ENCODE measurements at regions not wholly inside any gene's neighbourhood (a gene's known extent, or its start where the extent isn't known, plus 50 kb on each side); places are given as distances from the start of the nearest gene placed in this dataset.

DNA sequence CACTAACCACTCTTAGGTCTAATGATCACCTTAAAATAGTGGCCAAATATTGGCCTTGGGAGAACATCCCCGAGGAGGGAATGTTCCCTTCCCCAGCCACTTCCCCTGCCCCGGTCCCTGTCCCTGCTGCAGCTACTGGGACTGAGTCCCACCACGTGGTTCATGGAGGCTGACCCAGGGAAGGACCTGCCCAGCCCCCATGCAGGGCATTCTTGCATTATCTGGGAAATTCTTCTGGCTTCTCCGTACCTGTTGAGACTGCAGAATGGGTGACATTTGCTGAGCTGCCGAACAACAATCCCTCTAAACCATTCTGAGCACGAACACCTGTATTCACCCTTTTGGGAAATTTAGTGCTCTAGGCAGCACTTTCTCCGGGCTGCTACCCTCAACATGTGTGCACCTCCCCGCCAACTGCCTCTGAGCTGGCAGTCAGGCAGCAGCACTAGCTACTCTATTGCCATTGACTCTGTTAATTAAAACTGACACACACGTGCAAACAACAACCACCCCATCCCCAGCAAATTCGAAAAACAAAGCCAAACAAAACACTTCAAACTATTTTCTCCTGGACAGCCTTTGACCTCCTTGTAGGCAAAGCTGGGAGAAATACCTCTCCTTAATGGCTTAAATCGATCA lies 567.4 kb upstream of the MKI67 start:
- no peak for DNase-seq

- no peak for DNase-seq
These were observed 568.1 kb upstream of the MKI67 start for GRCh38 chr10:128694168-128694850.

DNA sequence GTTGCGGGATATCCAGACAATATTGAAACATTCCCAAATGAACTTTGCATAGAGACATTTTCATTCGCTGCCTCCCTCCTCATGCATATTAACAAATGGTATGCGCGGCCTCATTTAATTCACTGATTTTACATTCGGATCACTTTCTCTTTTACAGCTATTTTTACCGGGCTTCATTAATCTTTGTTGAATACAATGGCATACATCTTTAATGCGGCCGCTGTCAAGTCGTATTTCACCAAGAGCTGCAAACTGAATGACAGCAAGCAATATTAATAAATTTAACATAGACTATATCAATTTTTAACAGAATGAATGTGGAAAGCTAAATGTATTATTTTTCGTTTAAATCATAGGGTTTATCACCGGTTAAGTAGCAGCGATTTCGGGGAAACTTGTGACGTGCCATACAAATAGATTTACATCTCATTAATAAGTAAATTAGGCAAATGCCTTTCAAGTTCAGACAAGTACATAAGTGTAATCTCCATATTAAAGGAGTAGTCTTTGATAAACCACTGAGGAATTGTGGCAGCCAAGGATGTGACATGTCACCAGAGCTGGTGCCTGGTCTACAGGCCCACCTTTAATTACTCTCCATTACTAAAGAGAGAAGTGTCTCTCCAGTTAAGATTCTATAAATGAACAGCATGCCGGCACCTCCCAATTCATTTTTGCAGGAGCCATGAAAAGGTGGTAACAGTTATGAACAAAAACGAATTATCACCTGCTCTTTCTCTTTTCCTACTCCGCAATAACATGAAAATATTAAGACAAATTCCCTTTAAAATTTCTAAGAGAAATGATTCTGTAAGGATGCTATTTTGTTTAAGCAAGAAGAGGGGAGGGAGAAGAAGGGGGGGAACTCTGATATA lies 568.9 kb upstream of the MKI67 start:
- DNase-seq = no peak

DNA sequence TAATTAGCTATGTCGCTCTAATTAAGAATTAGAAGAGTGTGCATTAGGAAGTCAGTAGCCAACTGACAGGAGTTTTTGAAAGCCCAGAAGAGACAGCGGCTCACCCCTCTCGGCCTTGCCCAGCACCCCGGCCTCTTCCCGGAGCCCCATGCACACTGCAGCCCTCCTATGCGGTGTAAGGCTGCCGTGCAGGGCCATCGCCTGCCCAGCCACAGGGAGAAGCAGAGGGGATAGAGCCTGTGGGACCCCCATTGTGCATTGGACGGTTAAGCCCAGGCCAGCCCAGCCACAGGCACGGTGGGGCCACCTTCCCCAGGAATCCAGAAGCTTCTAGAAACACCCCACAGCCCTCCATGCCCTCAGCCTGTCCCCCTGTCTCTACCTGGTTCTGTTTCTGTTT lies 569.7 kb upstream of the MKI67 start:
- no peak for DNase-seq

- no peak for DNase-seq
These were observed 571.2 kb upstream of the MKI67 start for GRCh38 chr10:128697437-128697836.

DNA sequence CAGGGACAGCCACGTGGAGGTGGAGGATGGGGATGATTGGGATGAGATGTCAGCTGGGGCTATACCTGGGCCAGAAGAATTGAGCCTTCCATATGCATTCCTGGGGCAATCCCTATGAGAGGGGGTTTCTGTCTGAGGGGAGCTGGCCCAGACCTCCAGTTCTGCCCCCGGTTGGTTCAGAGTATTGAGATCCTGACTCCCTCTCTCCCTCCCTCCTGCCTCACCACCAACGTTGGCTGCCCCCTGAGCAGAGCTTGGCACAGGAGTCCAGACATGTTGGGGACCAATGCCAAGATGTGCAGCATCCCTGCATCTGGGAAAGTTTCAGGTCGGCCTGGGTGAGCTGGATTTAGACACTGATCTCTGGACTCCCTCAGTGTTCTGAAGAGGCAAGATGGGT lies 575.2 kb upstream of the MKI67 start:
- no peak for DNase-seq

DNA sequence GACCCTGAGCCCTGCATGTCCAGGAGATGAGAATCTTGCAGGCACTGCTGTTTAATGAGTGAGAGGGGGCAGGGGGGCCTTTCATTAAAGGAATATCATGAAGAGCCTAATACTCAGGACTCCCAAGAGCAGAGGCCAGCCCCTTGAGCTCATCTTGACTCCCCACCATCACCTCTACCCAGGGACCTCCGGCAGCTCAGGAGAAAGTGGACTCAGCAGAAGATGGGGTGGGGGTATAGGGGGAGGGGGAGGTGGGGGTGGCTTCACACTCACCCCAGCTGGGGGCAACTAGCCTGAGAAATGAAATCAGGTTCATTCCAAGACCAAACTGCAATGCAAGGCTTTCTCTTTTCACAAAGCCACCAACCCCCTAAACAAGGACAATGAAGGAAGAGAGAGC lies 575.6 kb upstream of the MKI67 start:
- DNase-seq = no peak

DNA sequence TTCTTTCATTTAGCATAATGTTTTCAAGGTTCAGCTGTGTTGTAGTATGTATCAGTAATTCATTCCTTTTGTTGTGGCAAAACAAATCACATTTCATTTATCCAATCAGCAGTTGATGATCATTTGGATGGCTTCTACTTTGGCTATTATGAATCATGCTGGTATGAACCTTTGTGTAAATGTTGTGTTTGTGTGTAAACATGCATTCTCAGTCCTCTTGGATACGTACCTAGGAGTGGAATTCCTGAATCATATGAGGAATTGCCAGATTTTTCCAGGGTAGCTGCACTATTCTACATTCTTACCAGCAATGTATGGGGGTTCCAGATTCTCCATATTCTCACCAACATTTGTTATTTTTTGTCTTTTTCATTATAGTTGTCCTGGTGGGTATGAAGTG lies 578.5 kb upstream of the MKI67 start:
- no peak for DNase-seq

DNA sequence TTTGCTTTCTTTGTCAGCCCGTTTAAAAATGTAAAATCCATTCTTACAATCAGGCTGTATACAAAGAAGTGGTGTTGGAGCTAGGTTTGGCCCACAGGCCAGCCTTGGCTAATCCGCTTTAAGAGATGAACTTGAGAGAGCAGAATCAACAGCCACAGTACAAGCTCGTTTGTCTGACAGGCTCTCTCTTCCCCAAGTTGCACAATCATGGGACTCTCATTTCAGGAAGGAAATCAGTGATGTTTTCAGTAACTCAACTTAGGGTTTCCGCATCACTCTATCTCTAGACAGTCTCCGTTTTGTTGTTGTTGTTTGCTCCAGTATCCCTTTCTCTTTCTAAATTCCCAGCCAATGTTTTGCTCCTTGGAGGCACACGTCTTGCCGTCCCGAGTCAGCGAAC lies 582.0 kb upstream of the MKI67 start:
- no peak for DNase-seq

DNA sequence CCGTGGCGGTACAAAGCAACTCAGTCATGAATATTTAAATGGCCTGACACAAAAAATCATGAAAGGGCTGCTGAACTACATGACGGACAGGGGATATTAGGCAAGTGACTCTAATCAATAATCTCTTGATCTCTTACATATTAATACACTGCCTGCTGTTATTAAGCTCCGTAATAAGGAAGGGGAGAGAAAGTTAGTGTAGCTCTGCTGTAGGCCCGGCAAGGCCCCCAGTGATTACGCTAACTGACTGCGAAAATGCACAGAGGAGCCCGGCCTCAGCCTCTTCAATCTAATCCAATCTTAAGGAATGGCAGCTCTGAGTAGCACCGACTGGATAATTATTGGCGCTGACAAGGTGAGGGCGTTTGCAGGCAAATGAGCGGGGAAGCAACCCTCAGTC lies 583.5 kb upstream of the MKI67 start:
- DNase-seq = no peak

DNA sequence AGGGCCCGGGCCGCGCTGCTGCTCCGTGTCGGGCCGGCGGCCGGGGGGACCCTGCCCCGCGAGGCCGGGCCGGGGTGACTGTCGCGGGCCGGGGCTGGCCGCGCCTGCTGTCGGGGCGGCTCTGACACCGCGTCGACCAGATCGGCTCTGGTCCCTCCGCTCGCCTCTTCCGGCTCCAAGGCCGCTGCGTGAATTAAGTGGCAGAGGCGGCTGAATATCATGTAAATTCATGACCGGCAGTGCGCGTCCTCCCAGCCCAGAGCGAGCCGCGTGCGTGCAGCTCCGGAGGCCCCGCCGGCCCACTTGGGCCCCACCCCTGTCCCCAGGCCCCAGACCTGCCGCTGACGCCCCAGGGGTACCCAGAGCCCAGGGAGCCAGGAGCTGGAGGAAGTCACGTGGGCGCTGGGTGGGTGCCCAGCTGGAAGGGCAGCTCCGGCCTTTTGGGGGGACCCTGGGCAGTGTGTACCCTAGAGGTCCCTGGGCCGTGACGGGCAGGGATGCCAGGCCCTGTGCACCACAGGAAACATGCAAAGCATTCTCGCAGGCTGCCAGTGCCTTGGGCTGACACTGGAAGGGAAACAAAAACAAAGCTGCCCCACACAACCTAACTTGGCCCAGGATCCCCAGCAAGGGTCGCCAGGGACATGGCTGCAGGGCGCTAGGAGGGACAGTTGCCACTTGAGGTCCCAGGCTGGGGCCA lies 584.0 kb upstream of the MKI67 start:
- no peak for DNase-seq

- DNase-seq = no peak
These were observed 584.6 kb upstream of the MKI67 start for GRCh38 chr10:128710798-128711183.

- no peak for DNase-seq
These were observed 585.6 kb upstream of the MKI67 start for GRCh38 chr10:128711806-128712205.

DNA sequence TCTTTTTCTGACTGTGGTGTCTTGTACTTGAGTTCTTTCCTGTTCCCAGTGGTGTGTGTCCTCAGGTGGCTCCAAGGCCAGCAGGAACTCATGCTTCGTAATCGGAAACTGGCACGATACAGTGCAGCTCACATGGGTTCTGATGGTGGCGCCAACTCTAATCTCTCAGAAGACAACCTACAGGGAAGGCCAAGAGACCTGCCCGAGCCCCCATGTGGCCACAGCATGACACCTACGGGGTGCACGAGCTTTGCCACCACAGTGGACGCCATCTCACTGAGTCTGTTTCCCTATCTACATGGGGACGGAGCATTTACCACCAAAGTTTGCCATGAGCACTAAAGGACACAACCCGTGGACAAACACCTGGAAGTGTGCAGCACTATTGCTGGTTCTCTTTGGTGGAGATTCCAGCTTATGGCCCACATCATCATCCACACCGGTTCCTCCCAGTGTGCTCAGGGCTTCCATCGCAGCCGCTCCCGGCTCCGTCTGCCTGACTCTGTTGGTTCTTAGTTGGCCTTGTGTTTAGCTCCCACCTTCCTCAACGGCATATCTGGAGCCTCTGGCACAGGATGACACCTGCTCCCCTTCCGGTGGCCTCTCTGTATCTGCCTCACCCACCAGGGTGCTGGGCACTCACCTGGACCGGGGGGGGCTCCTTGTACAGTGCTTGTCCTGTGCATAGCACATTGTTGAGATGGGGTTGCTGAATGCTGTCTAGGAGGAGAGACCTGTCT lies 586.6 kb upstream of the MKI67 start:
- no peak for DNase-seq

DNA sequence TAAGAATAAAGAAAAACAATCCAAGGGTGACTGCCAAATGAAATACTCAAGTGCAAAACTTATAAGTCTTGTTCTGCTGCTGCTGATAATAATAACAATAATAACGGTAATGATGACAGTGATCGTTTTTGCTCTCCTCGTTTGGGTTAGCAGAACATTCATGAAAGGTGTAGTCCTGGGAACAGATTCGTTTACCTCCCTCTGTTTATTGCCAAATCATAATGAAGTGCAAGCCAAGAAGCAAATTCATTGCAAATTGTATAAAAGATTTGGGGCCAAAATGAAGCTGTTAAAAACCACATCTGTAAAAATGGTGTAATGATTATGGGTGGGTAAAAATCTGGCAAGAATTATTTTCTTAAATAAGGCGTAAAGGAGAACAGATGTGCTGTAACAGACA lies 587.2 kb upstream of the MKI67 start:
- DNase-seq = no peak

- DNase-seq = no peak
These were observed 587.8 kb upstream of the MKI67 start for GRCh38 chr10:128713874-128714570.

- no peak for DNase-seq
These were observed 588.6 kb upstream of the MKI67 start for GRCh38 chr10:128714644-128715415.

GRCh38 chr10:128716181-128716580 lies 590.0 kb upstream of the MKI67 start:
- no peak for DNase-seq

DNA sequence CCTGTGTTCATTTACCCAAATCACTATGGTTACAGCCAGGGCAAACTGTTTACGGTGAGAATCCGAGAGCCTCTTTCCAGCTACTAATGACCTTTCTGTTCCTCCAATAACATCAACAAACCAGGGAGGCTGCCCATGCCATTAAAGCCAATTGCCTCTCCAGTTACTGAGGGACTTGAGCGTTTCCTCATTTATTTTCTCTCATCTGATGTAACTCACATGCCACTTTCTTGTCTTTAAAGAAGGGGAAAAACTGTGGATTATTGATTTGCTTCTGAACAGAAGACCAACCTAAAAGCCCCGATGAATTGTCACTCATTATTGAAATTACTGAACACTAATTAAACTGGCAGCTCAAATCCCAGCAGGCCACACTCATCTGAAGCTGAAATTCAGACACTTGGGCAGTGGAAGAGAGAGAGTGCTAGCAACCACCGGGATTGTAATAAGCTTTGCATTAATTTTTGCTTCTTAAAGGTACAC lies 595.8 kb upstream of the MKI67 start:
- DNase-seq = peak; percentile 65

- no peak for DNase-seq
These were observed 596.7 kb upstream of the MKI67 start for GRCh38 chr10:128722947-128723346.

- DNase-seq = no peak
These were observed 597.5 kb upstream of the MKI67 start for GRCh38 chr10:128723631-128724205.

All from NCI-H2029 (cell line).